ENCODE measurements at regions not wholly inside any gene's neighbourhood (a gene's known extent, or its start where the extent isn't known, plus 50 kb on each side); places are given as distances from the start of the nearest gene placed in this dataset.

GRCh38 chr6:48840896-48841295 lies 622.2 kb downstream of the MMUT start:
- no peak overlapping the region for H3K4me3 ChIP-seq (replicated peaks in 1 of 3; ENCODE audit: insufficient read depth in 1 of 3, low read depth in 2 of 3, low read length in 3 of 3)
- no peaks in the 10 kb centered on the region for H3K4me1 ChIP-seq (ENCODE audit: insufficient read depth, low read length)
- ChIA-PET POLR2A (no interaction called here), CTCF (ENCODE audit: low intra/inter-chr PET ratio, low total read pairs) (no interaction called here)
- in situ Hi-C loops (cut with HindIII; ENCODE audit: extremely low pct_ligation_motif_present, low pct_unique_long_range_greater_than_20kb) (no loop called here), intact Hi-C loops (cut with micrococcal nuclease; ENCODE audit: unreplicated experiment) (no loop called here)
- H3K4me2 ChIP-seq (ENCODE audit: low read depth, low read length): no peak overlapping the region
- no peak overlapping the region for H2AFZ ChIP-seq (ENCODE audit: low read length)
- no peak for FAIRE-seq
- ATAC-seq: no peak
- WGBS (ENCODE audit: low lambda C conversion rate): 0% methylated on average over 1 of the region's 1 CpG
- no peaks in the 10 kb centered on the region for H3K36me3 ChIP-seq (replicated peaks in 1 of 2; ENCODE audit: control insufficient read depth in 1 of 2, insufficient read depth in 2 of 2, low read length in 2 of 2)
- H3K9ac ChIP-seq (ENCODE audit: insufficient read depth, low read depth, low read length): no peak overlapping the region
- BruUV-seq (replicated peaks): no TSS peak
- no peak overlapping the region for H3K27ac ChIP-seq (ENCODE audit: extremely low read length, insufficient read depth, low read length)
- no peaks in the 10 kb centered on the region for H3K79me2 ChIP-seq (ENCODE audit: insufficient read depth, low read length)
- TF ChIP-seq MLLT10 (CRISPR knock-in tag; IDR thresholded peaks at IDR 0.05) (no peak), SPEN (CRISPR knock-in tag; IDR thresholded peaks at IDR 0.05; ENCODE audit: low read depth) (no peak), ATF7-NPFF (CRISPR knock-in tag; IDR thresholded peaks at IDR 0.05; ENCODE audit: low read depth) (no peak), ZNF230 (CRISPR knock-in tag; IDR thresholded peaks at IDR 0.05) (no peak), SOX6 (IDR thresholded peaks at IDR 0.05) (no peak), SOX6 (CRISPR knock-in tag; IDR thresholded peaks at IDR 0.05) (no peak), ZNF24 (IDR thresholded peaks at IDR 0.05) (no peak), PHB2 (IDR thresholded peaks at IDR 0.05; ENCODE audit: partially characterized antibody) (no peak)
- peaks cover 36% of the 10 kb centered on the region for H3K9me3 ChIP-seq (ENCODE audit: low read length)
- no peak for DNase-seq (ENCODE audit: low spot score)
- H3K27me3 ChIP-seq (ENCODE audit: control insufficient read depth in 1 of 2, insufficient read depth in 2 of 2, low read length in 2 of 2): no peaks in the 10 kb centered on the region
- H4K20me1 ChIP-seq (ENCODE audit: insufficient read depth, low read length): no peaks in the 10 kb centered on the region

GRCh38 chr6:48839206-48839605 lies 623.8 kb downstream of the MMUT start:
- BruUV-seq (replicated peaks): no TSS peak
- intact Hi-C loops (cut with micrococcal nuclease; ENCODE audit: unreplicated experiment) (no loop called here), in situ Hi-C loops (cut with HindIII; ENCODE audit: extremely low pct_ligation_motif_present, low pct_unique_long_range_greater_than_20kb) (no loop called here)
- 0% methylated on average over 2 of the region's 2 CpGs for WGBS (ENCODE audit: low lambda C conversion rate)
- FAIRE-seq: no peak
- Histone ChIP-seq H3K79me2 (ENCODE audit: insufficient read depth, low read length) (no peaks in the 10 kb centered on the region), H3K9me3 (ENCODE audit: low read length) (peaks cover 32% of the 10 kb centered on the region), H3K4me2 (ENCODE audit: low read depth, low read length) (no peak overlapping the region), H3K9ac (ENCODE audit: insufficient read depth, low read depth, low read length) (no peak overlapping the region), H2AFZ (ENCODE audit: low read length) (no peak overlapping the region), H4K20me1 (ENCODE audit: insufficient read depth, low read length) (no peaks in the 10 kb centered on the region), H3K4me1 (ENCODE audit: insufficient read depth, low read length) (no peaks in the 10 kb centered on the region), H3K36me3 (replicated peaks in 1 of 2; ENCODE audit: control insufficient read depth in 1 of 2, insufficient read depth in 2 of 2, low read length in 2 of 2) (no peaks in the 10 kb centered on the region), H3K27ac (ENCODE audit: extremely low read length, insufficient read depth, low read length) (no peak overlapping the region), H3K4me3 (replicated peaks in 1 of 3; ENCODE audit: insufficient read depth in 1 of 3, low read depth in 2 of 3, low read length in 3 of 3) (no peak overlapping the region), H3K27me3 (ENCODE audit: control insufficient read depth in 1 of 2, insufficient read depth in 2 of 2, low read length in 2 of 2) (no peaks in the 10 kb centered on the region)
- CTCF ChIA-PET (ENCODE audit: low intra/inter-chr PET ratio, low total read pairs): no interaction called here
- TF ChIP-seq ZNF3 (CRISPR knock-in tag; IDR thresholded peaks at IDR 0.05): no peak
- no peak for TF ChIP-seq MATR3 (CRISPR knock-in tag; IDR thresholded peaks at IDR 0.05)
- TF ChIP-seq ZBTB44 (CRISPR knock-in tag; IDR thresholded peaks at IDR 0.05): no peak
- no peak for TF ChIP-seq ELF4 (CRISPR knock-in tag; IDR thresholded peaks at IDR 0.05; ENCODE audit: borderline replicate concordance)
- no peak for TF ChIP-seq CBFB (CRISPR knock-in tag; IDR thresholded peaks at IDR 0.05)
- TF ChIP-seq ZBED4 (CRISPR knock-in tag; IDR thresholded peaks at IDR 0.05; ENCODE audit: borderline replicate concordance): no peak
- no peak for TF ChIP-seq BRCA1 (CRISPR knock-in tag; IDR thresholded peaks at IDR 0.05)
- POLR2A ChIA-PET: no interaction called here
- ATAC-seq: no peak
- no peak for DNase-seq (ENCODE audit: low spot score)
